Activated B cell treated with CpG ODN at 0.5 μM for 24 hours (primary cell): ENCODE measurements at regions not wholly inside any gene's neighbourhood (a gene's known extent, or its start where the extent isn't known, plus 50 kb on each side); places are given as distances from the start of the nearest gene placed in this dataset.

Experiments used
- ATAC-seq: fragments of 200-7000 bp; cut with Tn5 transposase; one replicate; pipeline ENCODE4 v1.10.0; 2021; ENCODE audit warnings: low read depth, mild to moderate bottlenecking, moderate library complexity
- CTCF ChIA-PET: fragments of 350-600 bp; sonication (Branson Sonifier 250); formaldehyde crosslinking; loops from one replicate; lab custom pipeline; 2021; ENCODE audit warnings: antibody characterized with exemption; lab: Charles Lee
- POLR2A ChIA-PET: fragments of 350-600 bp; sonication (Branson Sonifier 250); formaldehyde crosslinking; loops from one replicate; lab custom pipeline; 2021; ENCODE audit warnings: antibody characterized with exemption; lab: Charles Lee
- DNase-seq: peaks from one replicate; pipeline ENCODE4 v3.0.0; 2022
- H3K27ac Mint-ChIP-seq: one replicate; pipeline ENCODE4 v1.8.0; 2020; ENCODE audit warnings: mixed read lengths
- H3K27me3 Mint-ChIP-seq: one replicate; pipeline ENCODE4 v1.8.0; 2021; ENCODE audit warnings: mixed read lengths
- H3K36me3 Mint-ChIP-seq: one replicate; pipeline ENCODE4 v1.8.0; 2021; ENCODE audit warnings: low read depth, mixed read lengths
- H3K4me1 Mint-ChIP-seq: one replicate; pipeline ENCODE4 v1.8.0; 2021; ENCODE audit warnings: mixed read lengths
- H3K4me3 Mint-ChIP-seq: one replicate; pipeline ENCODE4 v1.8.0; 2020; ENCODE audit warnings: mild to moderate bottlenecking, mixed read lengths
- H3K9me3 Mint-ChIP-seq: one replicate; pipeline ENCODE4 v1.8.0; 2020; ENCODE audit warnings: mixed read lengths
- CTCF ChIP-seq: fragments of 200-600 bp; IDR thresholded peaks from one replicate; pipeline ENCODE4 v1.8.0; 2022; ENCODE audit warnings: antibody characterized with exemption, mild to moderate bottlenecking
- intact Hi-C: fragments of 100-400 bp; cut with micrococcal nuclease; formaldehyde crosslinking; loops from one replicate; pipeline ENCODE4 v1.15.1; 2024

GRCh38 chr7:153440715-153441114, 611.5 kb upstream of the DPP6 start:
- Mint-ChIP-seq H3K27ac (no peak overlapping the region), H3K36me3 (no peaks in the 10 kb centered on the region), H3K4me3 (no peak overlapping the region), H3K9me3 (peaks cover 9% of the 10 kb centered on the region), H3K27me3 (no peaks in the 10 kb centered on the region), H3K4me1 (no peaks in the 10 kb centered on the region)
- no peak for TF ChIP-seq CTCF
- CTCF ChIA-PET = no interaction called here
- DNase-seq = no peak
- intact Hi-C loops = no loop called here
- POLR2A ChIA-PET = no interaction called here
- no peak for ATAC-seq

GRCh38 chr7:153443032-153443701, 609.0 kb upstream of the DPP6 start:
- Mint-ChIP-seq H3K36me3 (no peaks in the 10 kb centered on the region), H3K4me3 (no peak overlapping the region), H3K4me1 (no peaks in the 10 kb centered on the region), H3K27ac (no peak overlapping the region), H3K27me3 (no peaks in the 10 kb centered on the region), H3K9me3 (peaks cover 6% of the 10 kb centered on the region)
- ATAC-seq (no peak), DNase-seq (no peak)
- intact Hi-C loops = no loop called here
- ChIA-PET POLR2A (no interaction called here), CTCF (no interaction called here)
- TF ChIP-seq CTCF = no peak

GRCh38 chr7:153444641-153445040, 607.6 kb upstream of the DPP6 start:
- ATAC-seq (no peak), DNase-seq (no peak)
- ChIA-PET POLR2A (no interaction called here), CTCF (no interaction called here)
- Mint-ChIP-seq H3K4me1 (no peaks in the 10 kb centered on the region), H3K9me3 (peaks cover 2% of the 10 kb centered on the region), H3K27me3 (no peaks in the 10 kb centered on the region), H3K36me3 (no peaks in the 10 kb centered on the region), H3K4me3 (no peak overlapping the region), H3K27ac (no peak overlapping the region)
- intact Hi-C loops = no loop called here
- TF ChIP-seq CTCF = no peak

GRCh38 chr7:153445641-153446040, 606.6 kb upstream of the DPP6 start:
- ATAC-seq (no peak), DNase-seq (no peak)
- Mint-ChIP-seq H3K9me3 (peaks cover 2% of the 10 kb centered on the region), H3K4me1 (no peaks in the 10 kb centered on the region), H3K4me3 (no peak overlapping the region), H3K36me3 (no peaks in the 10 kb centered on the region), H3K27me3 (no peaks in the 10 kb centered on the region), H3K27ac (no peak overlapping the region)
- no peak for TF ChIP-seq CTCF
- intact Hi-C loops = no loop called here
- ChIA-PET POLR2A (no interaction called here), CTCF (no interaction called here)

DNA sequence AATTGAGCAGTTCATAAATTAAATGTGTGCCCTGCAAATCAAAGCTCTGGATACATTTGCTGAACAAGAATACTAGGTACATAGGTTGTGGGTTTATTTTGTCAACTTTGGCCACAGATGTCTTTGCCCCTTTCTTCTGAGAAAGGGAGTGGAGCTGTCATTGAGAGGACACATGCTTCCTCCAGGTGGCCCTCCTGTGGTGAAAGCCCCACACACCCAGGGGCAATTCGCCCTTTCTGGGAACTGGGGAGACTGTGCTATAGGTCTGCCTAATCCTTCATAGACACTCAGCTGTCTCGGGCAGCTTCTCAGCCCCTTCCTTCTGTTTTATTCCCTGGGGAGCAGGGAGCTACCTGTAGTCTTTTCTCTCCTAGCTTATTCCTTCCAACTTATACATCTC, 605.7 kb upstream of the DPP6 start:
- ATAC-seq = no peak
- intact Hi-C loops = no loop called here
- Mint-ChIP-seq H3K27ac (no peak overlapping the region), H3K27me3 (no peaks in the 10 kb centered on the region), H3K4me3 (no peak overlapping the region), H3K4me1 (no peaks in the 10 kb centered on the region), H3K36me3 (no peaks in the 10 kb centered on the region), H3K9me3 (no peaks in the 10 kb centered on the region)
- TF ChIP-seq CTCF = no peak
- no peak for DNase-seq
- CTCF ChIA-PET = no interaction called here
- POLR2A ChIA-PET = no interaction called here
